HEK293 (cell line): ENCODE measurements at regions not wholly inside any gene's neighbourhood (a gene's known extent, or its start where the extent isn't known, plus 50 kb on each side); places are given as distances from the start of the nearest gene placed in this dataset.

Source experiments
- CTCF ChIA-PET: fragments of 350-600 bp; formaldehyde crosslinking; extraction: SDS; loops from one replicate; lab custom pipeline; 2021; ENCODE audit warnings: antibody characterized with exemption; lab: Yijun Ruan, JAX
- POLR2A ChIA-PET: fragments of 300-600 bp; formaldehyde crosslinking; extraction: SDS; loops from one replicate; lab custom pipeline; 2020; ENCODE audit warnings: antibody characterized with exemption, inconsistent platforms; lab: Yijun Ruan, JAX
- H3K27ac ChIP-seq: fragments of 200-500 bp; sonication (Bioruptor generic); 2 replicates; pipeline ENCODE4 v1.5.1; 2014; ENCODE audit warnings: low read depth, low read length, control low read depth, inconsistent platforms; ENCODE audit errors: extremely low read depth
- H3K36me3 ChIP-seq, 2 experiments: fragments of 200-500 bp in 1 of 2; sonication (Bioruptor generic) in 1 of 2; 1 replicate in 1 of 2; 2 replicates in 1 of 2; pipeline ENCODE4 v1.5.1; 2014 to 2017; ENCODE audit warnings: inconsistent platforms in 2 of 2, low read length in 2 of 2; ENCODE audit not compliant: control insufficient read depth in 2 of 2, insufficient read depth in 1 of 2
- H3K4me1 ChIP-seq: fragments of 200-500 bp; sonication (Bioruptor generic); 2 replicates; pipeline ENCODE4 v1.5.1; 2014; ENCODE audit warnings: mild to moderate bottlenecking, low read length, inconsistent platforms; ENCODE audit not compliant: control insufficient read depth, insufficient read depth
- H3K4me3 ChIP-seq: 2 replicates; pipeline ENCODE4 v1.5.1; 2011; ENCODE audit warnings: low read depth, mild to moderate bottlenecking, control low read depth, low read length, moderate library complexity
- H3K9me3 ChIP-seq: fragments of 200-500 bp; sonication (Bioruptor generic); 2 replicates; pipeline ENCODE4 v1.5.1; 2014; ENCODE audit warnings: low read depth, low read length, inconsistent platforms; ENCODE audit not compliant: control insufficient read depth, insufficient read depth
- ATF2 ChIP-seq: fragments of 450-650 bp; formaldehyde crosslinking; IDR thresholded peaks from 2 replicates; pipeline ENCODE4 v1.5.1; 2016; ENCODE audit warnings: missing biosample characterization, missing genetic modification characterization, low read depth
- RBAK ChIP-seq: fragments of 450-650 bp; formaldehyde crosslinking; IDR thresholded peaks from 2 replicates; pipeline ENCODE4 v1.5.1; 2016; ENCODE audit warnings: missing biosample characterization, missing genetic modification characterization
- REST ChIP-seq: fragments of 450-650 bp; formaldehyde crosslinking; IDR thresholded peaks from 2 replicates; pipeline ENCODE4 v1.5.1; 2016; ENCODE audit warnings: missing biosample characterization, missing genetic modification characterization
- SALL2 ChIP-seq: fragments of 450-650 bp; formaldehyde crosslinking; IDR thresholded peaks from 2 replicates; pipeline ENCODE4 v1.5.0; 2017; ENCODE audit warnings: missing biosample characterization, mild to moderate bottlenecking, missing genetic modification characterization, borderline replicate concordance
- SCRT1 ChIP-seq: fragments of 450-650 bp; formaldehyde crosslinking; IDR thresholded peaks from 2 replicates; pipeline ENCODE4 v1.5.1; 2016; ENCODE audit warnings: missing biosample characterization, missing genetic modification characterization, borderline replicate concordance
- SP2 ChIP-seq: fragments of 450-650 bp; formaldehyde crosslinking; IDR thresholded peaks from 2 replicates; pipeline ENCODE4 v1.5.1; 2016; ENCODE audit warnings: missing biosample characterization, missing genetic modification characterization
- ZBTB49 ChIP-seq: fragments of 450-650 bp; formaldehyde crosslinking; IDR thresholded peaks from 2 replicates; pipeline ENCODE4 v1.5.1; 2016; ENCODE audit warnings: missing biosample characterization, missing genetic modification characterization, low read depth
- ZNF133 ChIP-seq: fragments of 450-650 bp; formaldehyde crosslinking; IDR thresholded peaks from 2 replicates; pipeline ENCODE4 v1.5.1; 2016; ENCODE audit warnings: missing biosample characterization, missing genetic modification characterization
- ZNF146 ChIP-seq: fragments of 450-650 bp; formaldehyde crosslinking; IDR thresholded peaks from 2 replicates; pipeline ENCODE4 v1.5.1; 2016; ENCODE audit warnings: missing biosample characterization, missing genetic modification characterization
- ZNF148 ChIP-seq: fragments of 450-650 bp; formaldehyde crosslinking; IDR thresholded peaks from 2 replicates; pipeline ENCODE4 v1.5.0; 2017; ENCODE audit warnings: missing biosample characterization, missing genetic modification characterization, borderline replicate concordance
- ZNF433 ChIP-seq: fragments of 450-650 bp; formaldehyde crosslinking; IDR thresholded peaks from 2 replicates; pipeline ENCODE4 v1.5.1; 2016; ENCODE audit warnings: missing biosample characterization, missing genetic modification characterization, low read depth
- ZNF521 ChIP-seq: fragments of 450-650 bp; formaldehyde crosslinking; IDR thresholded peaks from 2 replicates; pipeline ENCODE4 v1.5.1; 2017; ENCODE audit warnings: missing biosample characterization, mild to moderate bottlenecking, missing genetic modification characterization
- ZNF585B ChIP-seq: fragments of 450-650 bp; formaldehyde crosslinking; IDR thresholded peaks from 2 replicates; pipeline ENCODE4 v1.5.1; 2016; ENCODE audit warnings: missing biosample characterization, missing genetic modification characterization
- ZNF596 ChIP-seq: fragments of 450-650 bp; IDR thresholded peaks from 2 replicates; pipeline ENCODE4 v1.5.0; 2018; ENCODE audit warnings: missing biosample characterization, mild to moderate bottlenecking, missing genetic modification characterization, moderate library complexity
- ZNF747 ChIP-seq: fragments of 450-650 bp; formaldehyde crosslinking; IDR thresholded peaks from 2 replicates; pipeline ENCODE4 v1.5.1; 2016; ENCODE audit warnings: missing biosample characterization, missing genetic modification characterization
- ZSCAN5A ChIP-seq: fragments of 450-650 bp; formaldehyde crosslinking; IDR thresholded peaks from 2 replicates; pipeline ENCODE4 v1.5.1; 2016; ENCODE audit warnings: missing biosample characterization, missing genetic modification characterization
- TF ChIP-seq, protein P1 (sequence below): fragments of 450-650 bp; formaldehyde crosslinking; IDR thresholded peaks from 2 replicates; pipeline ENCODE4 v1.5.1; 2017; ENCODE audit warnings: missing biosample characterization, missing genetic modification characterization
- TF ChIP-seq, protein P2 (sequence below): fragments of 450-650 bp; formaldehyde crosslinking; IDR thresholded peaks from 2 replicates; pipeline ENCODE4 v1.5.1; 2016; ENCODE audit warnings: missing biosample characterization, missing genetic modification characterization

DNA sequence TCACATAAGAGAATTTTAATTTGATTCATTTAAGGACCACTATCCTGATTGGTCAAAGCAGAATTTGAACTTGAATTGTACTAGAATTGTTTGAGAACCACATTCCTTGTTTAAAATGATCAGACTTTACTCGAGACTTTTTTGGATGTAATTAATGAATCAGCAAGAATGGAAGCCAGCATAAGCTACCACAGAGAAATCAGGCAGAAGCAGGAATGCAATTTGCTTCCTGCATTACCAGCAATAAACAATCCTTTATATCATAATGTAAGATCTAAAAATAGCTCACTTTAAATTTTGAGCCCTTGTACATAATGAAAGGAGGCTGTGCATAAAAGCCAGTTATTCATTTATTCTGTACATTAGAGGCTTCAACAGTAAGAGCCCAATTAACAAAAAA lies 119.8 kb upstream of the BACE2 start (continued):
- TF ChIP-seq SCRT1 (tag by site-specific recombination) = no peak
- no peak for TF ChIP-seq REST
- TF ChIP-seq ZNF747 (tag by site-specific recombination) = no peak
- TF ChIP-seq ZNF433 = no peak
- no peak for TF ChIP-seq ATF2
- no peak for TF ChIP-seq ZNF585B (tag by site-specific recombination)

- H3K4me1 ChIP-seq = no peaks in the 10 kb centered on the region
- no peaks in the 10 kb centered on the region for H3K36me3 ChIP-seq
- H3K27ac ChIP-seq = no peak overlapping the region
- H3K4me3 ChIP-seq = no peak overlapping the region
- POLR2A ChIA-PET = interaction anchor here (0.6 kb wide), 1 partner anchor 10 kb away, joined by 3 read pairs; no protein-coding TSS in a partner anchor
- TF ChIP-seq ZNF433 (no peak), ZNF133 (tag by site-specific recombination) (no peak), RBAK (tag by site-specific recombination) (no peak), ZNF596 (no peak), SALL2 (no peak), ZNF148 (no peak), ZBTB49 (tag by site-specific recombination) (no peak), SP2 (tag by site-specific recombination) (no peak), ZNF146 (no peak), ZNF521 (no peak), ZSCAN5A (no peak)
- TF ChIP-seq, protein P1, sequence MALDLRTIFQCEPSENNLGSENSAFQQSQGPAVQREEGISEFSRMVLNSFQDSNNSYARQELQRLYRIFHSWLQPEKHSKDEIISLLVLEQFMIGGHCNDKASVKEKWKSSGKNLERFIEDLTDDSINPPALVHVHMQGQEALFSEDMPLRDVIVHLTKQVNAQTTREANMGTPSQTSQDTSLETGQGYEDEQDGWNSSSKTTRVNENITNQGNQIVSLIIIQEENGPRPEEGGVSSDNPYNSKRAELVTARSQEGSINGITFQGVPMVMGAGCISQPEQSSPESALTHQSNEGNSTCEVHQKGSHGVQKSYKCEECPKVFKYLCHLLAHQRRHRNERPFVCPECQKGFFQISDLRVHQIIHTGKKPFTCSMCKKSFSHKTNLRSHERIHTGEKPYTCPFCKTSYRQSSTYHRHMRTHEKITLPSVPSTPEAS (tag by site-specific recombination) = no peak
- TF ChIP-seq, protein P2, sequence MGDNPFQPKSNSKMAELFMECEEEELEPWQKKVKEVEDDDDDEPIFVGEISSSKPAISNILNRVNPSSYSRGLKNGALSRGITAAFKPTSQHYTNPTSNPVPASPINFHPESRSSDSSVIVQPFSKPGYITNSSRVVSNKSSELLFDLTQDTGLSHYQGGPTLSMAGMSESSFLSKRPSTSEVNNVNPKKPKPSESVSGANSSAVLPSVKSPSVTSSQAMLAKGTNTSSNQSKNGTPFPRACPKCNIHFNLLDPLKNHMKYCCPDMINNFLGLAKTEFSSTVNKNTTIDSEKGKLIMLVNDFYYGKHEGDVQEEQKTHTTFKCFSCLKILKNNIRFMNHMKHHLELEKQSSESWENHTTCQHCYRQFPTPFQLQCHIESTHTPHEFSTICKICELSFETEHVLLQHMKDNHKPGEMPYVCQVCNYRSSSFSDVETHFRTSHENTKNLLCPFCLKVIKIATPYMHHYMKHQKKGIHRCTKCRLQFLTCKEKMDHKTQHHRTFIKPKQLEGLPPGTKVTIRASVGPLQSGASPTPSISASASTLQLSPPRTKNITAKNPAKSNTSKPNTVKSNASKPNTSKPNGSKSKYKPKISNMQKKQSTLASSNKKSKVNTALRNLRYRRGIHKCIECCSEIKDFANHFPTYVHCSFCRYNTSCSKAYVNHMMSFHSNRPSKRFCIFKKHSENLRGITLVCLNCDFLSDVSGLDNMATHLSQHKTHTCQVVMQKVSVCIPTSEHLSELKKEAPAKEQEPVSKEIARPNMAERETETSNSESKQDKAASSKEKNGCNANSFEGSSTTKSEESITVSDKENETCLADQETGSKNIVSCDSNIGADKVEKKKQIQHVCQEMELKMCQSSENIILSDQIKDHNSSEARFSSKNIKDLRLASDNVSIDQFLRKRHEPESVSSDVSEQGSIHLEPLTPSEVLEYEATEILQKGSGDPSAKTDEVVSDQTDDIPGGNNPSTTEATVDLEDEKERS (tag by site-specific recombination) = no peak
- H3K9me3 ChIP-seq = no peaks in the 10 kb centered on the region
- CTCF ChIA-PET = interaction anchor here (0.5 to 1.3 kb wide), 5 partner anchors 7 to 192 kb away, joined by 3 to 5 read pairs (median 4); no protein-coding TSS in a partner anchor
Measured at GRCh38 chr21:41048623-41049022, 119.3 kb upstream of the BACE2 start.
